Ovary (tissue), 7 donors: ENCODE measurements at regions not wholly inside any gene's neighbourhood (a gene's known extent, or its start where the extent isn't known, plus 50 kb on each side); places are given as distances from the start of the nearest gene placed in this dataset.

Experiments
- DNase-seq, 5 donors: peaks; one replicate each; pipeline ENCODE4 v3.0.0-alpha.2; 2019 to 2020
- H3K27ac ChIP-seq, 2 donors: fragments of 200-600 bp; one replicate each; pipeline versions ENCODE4 v1.5.1 to v1.8.0; 2019 to 2022
- H3K27me3 ChIP-seq: fragments of 200-600 bp; one replicate; pipeline ENCODE4 v1.8.0; 2022
- H3K36me3 ChIP-seq: fragments of 200-600 bp; sonication (generic); one replicate; pipeline ENCODE4 v1.5.1; 2019
- H3K4me1 ChIP-seq: one replicate; pipeline ENCODE4 v1.8.1; 2013; ENCODE audit warnings: mild to moderate bottlenecking, moderate library complexity; ENCODE audit not compliant: insufficient read depth
- H3K4me3 ChIP-seq: fragments of 200-600 bp; sonication (generic); one replicate; pipeline ENCODE4 v1.5.1; 2017
- H3K9me3 ChIP-seq, 2 donors: fragments of 200-600 bp in 1 of 2; sonication (generic) in 1 of 2; one replicate each; pipeline versions ENCODE4 v1.5.1 to v1.8.1; 2013 to 2019; ENCODE audit warnings: mild to moderate bottlenecking in 1 of 2, moderate library complexity in 1 of 2
- CTCF ChIP-seq, 3 donors: fragments of 450-650 bp in 2 of 3; fragments of 200-600 bp in 1 of 3; IDR thresholded peaks; one replicate each; pipeline versions ENCODE4 v1.5.1 to v1.8.0; 2016 to 2022; ENCODE audit warnings: antibody characterized with exemption in 3 of 3, mild to moderate bottlenecking in 1 of 3
- EP300 ChIP-seq: sonication (generic); formaldehyde crosslinking; IDR thresholded peaks from one replicate; pipeline ENCODE4 v1.6.1; 2017; ENCODE audit warnings: antibody characterized with exemption
- POLR2A ChIP-seq: fragments of 450-650 bp; IDR thresholded peaks from one replicate; pipeline ENCODE4 v1.6.1; 2017; ENCODE audit warnings: antibody characterized with exemption, mild to moderate bottlenecking, moderate library complexity
- WGBS, 3 donors: extraction: QIAGEN DNeasy Blood & Tissue Kit in 1 of 3; methylation state at CpG; one replicate each; pipeline versions ENCODE4 v1.1.5 to v1.1.7; 2013 to 2017; 5-methylcytosine and 5-hydroxymethylcytosine counted together
- intact Hi-C, 4 donors: fragments of 100-400 bp; cut with DNase I; formaldehyde crosslinking; loops; one replicate each; pipeline versions ENCODE4 v1.11.0 to v1.15.1; 2022 to 2023
- donor health status: DM: no; HTN: no; CAD: no; lungs with moderate emphysema.
- donor health status: DM: no; HTN: no; CAD: no.
- donor health status: Bipolar disorder and iron deficiency.
- donor health status: DM: no; HTN: no; CAD: no.
- donor health status: DM: yes; HTN: yes; CAD: no.

GRCh38 chr4:96675896-96676295 is 836.0 kb downstream of the PDHA2 start:
- intact Hi-C loops, result no loop called here
- Histone ChIP-seq H3K9me3 (no peaks in the 10 kb centered on the region), H3K4me1 (no peaks in the 10 kb centered on the region), H3K27me3 (no peaks in the 10 kb centered on the region), H3K27ac (no peak overlapping the region), H3K36me3 (no peaks in the 10 kb centered on the region), H3K4me3 (no peak overlapping the region)
- TF ChIP-seq CTCF (IDR thresholded peaks at IDR 0.05) (no peak), EP300 (no peak)
- WGBS, 3 donors, result 89 to 94% (median 93%) methylated on average over 1 of the region's 1 CpG
- no peak for DNase-seq

GRCh38 chr4:96676754-96677435 is 837.0 kb downstream of the PDHA2 start:
- H3K9me3 ChIP-seq, result no peaks in the 10 kb centered on the region
- 87 to 90% (median 89%) methylated on average over 3 of the region's 3 CpGs for WGBS, 3 donors
- H3K27me3 ChIP-seq, result no peaks in the 10 kb centered on the region
- H3K27ac ChIP-seq, result no peak overlapping the region
- TF ChIP-seq POLR2A (no peak), CTCF (IDR thresholded peaks at IDR 0.05) (no peak), EP300 (no peak)
- intact Hi-C loops, result no loop called here
- no peaks in the 10 kb centered on the region for H3K36me3 ChIP-seq
- no peaks in the 10 kb centered on the region for H3K4me1 ChIP-seq
- no peak overlapping the region for H3K4me3 ChIP-seq
- DNase-seq, result no peak

GRCh38 chr4:96677499-96677898 is 837.6 kb downstream of the PDHA2 start:
- intact Hi-C loops, result no loop called here

GRCh38 chr4:96681218-96681617 is 841.3 kb downstream of the PDHA2 start:
- no peak for DNase-seq
- TF ChIP-seq CTCF (IDR thresholded peaks at IDR 0.05) (no peak), EP300 (no peak), POLR2A (no peak)
- Histone ChIP-seq H3K9me3 (no peaks in the 10 kb centered on the region), H3K4me3 (no peak overlapping the region), H3K36me3 (no peaks in the 10 kb centered on the region), H3K27ac (no peak overlapping the region), H3K4me1 (no peaks in the 10 kb centered on the region), H3K27me3 (no peaks in the 10 kb centered on the region)
- intact Hi-C loops, result no loop called here

More at GRCh38 chr4:96677499-96677898, 837.6 kb downstream of the PDHA2 start:
- TF ChIP-seq CTCF (IDR thresholded peaks at IDR 0.05) (no peak), POLR2A (no peak), EP300 (no peak)
- no peak for DNase-seq
- no peaks in the 10 kb centered on the region for H3K9me3 ChIP-seq
- no peaks in the 10 kb centered on the region for H3K36me3 ChIP-seq
- H3K27me3 ChIP-seq, result no peaks in the 10 kb centered on the region
- H3K4me1 ChIP-seq, result no peaks in the 10 kb centered on the region
- H3K27ac ChIP-seq, result no peak overlapping the region
- H3K4me3 ChIP-seq, result no peak overlapping the region
- 12 to 41% (median 17%) methylated on average over 1 of the region's 1 CpG for WGBS, 3 donors
